GM12872 (cell line): ENCODE measurements at regions not wholly inside any gene's neighbourhood (a gene's known extent, or its start where the extent isn't known, plus 50 kb on each side); places are given as distances from the start of the nearest gene placed in this dataset.

Experiments
- TF ChIP-seq, protein P1 (sequence below): IDR thresholded peaks from 3 replicates; pipeline ENCODE4 v1.5.1; 2011; ENCODE audit warnings: low read depth, mild to moderate bottlenecking, low read length, moderate library complexity; ENCODE audit not compliant: insufficient read depth

DNA sequence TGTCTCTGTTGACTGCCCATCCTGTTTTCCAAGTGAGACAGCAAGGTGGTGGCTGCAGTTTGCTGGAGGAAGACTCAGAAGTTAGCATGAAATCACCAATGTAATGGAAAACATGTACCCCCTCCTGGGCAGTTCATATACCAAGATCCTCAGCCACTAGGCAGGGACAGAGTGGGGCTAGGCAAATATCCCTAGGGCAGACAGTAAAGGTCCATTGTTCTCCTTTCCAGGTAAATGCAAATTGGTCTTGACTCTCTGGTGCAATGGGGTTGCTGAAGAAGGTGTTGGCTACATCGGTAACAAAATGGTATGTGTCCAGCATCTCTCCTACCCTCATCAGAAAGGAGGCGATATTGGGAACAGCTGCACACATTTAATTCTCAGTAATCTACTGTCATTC, 233.6 kb upstream of the SOX4 start:
- TF ChIP-seq, protein P1, sequence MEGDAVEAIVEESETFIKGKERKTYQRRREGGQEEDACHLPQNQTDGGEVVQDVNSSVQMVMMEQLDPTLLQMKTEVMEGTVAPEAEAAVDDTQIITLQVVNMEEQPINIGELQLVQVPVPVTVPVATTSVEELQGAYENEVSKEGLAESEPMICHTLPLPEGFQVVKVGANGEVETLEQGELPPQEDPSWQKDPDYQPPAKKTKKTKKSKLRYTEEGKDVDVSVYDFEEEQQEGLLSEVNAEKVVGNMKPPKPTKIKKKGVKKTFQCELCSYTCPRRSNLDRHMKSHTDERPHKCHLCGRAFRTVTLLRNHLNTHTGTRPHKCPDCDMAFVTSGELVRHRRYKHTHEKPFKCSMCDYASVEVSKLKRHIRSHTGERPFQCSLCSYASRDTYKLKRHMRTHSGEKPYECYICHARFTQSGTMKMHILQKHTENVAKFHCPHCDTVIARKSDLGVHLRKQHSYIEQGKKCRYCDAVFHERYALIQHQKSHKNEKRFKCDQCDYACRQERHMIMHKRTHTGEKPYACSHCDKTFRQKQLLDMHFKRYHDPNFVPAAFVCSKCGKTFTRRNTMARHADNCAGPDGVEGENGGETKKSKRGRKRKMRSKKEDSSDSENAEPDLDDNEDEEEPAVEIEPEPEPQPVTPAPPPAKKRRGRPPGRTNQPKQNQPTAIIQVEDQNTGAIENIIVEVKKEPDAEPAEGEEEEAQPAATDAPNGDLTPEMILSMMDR, result no peak

DNA sequence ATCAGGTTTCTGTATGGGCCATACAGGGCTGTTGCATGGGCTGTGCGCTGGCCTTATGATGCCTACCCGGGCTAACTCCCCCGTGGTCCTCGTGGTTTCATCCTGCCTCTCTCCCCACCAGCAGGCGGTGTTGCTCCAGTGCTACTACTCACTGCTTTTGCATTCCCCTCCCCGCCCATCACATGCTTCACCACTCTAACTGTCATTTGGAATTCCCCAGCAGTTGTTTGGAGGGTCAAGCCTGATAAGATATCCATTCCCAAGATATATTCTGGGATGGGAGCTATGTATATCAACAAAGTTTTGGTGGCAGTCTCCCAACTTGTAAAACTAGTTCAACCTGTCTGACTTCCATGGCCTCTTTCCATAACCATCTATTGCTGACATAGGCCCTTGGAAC, 233.2 kb upstream of the SOX4 start:
- TF ChIP-seq, protein P1, result 0 out of 3 replicates have a peak, but pooled peaks have one; percentile 19

DNA sequence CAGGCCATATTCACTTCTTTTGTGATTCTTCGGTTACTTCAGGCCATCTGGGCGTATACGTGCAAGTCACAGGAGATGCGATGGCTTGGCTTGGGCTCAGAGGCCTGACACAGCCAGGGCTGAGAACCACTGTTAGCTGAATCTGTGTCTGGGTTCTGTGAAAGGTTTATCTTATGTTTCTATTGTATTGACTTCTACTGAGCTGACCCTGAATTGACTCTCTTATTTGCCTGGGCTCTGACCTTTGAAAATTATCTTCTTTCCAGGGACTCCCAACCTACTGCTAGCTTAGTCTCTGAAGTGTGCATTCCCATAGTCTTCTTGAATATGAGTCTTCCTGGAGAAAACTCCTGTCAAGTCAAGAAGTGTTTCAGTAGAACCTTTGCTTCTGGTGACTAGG, 226.4 kb upstream of the SOX4 start:
- TF ChIP-seq, protein P1, result no peak

DNA sequence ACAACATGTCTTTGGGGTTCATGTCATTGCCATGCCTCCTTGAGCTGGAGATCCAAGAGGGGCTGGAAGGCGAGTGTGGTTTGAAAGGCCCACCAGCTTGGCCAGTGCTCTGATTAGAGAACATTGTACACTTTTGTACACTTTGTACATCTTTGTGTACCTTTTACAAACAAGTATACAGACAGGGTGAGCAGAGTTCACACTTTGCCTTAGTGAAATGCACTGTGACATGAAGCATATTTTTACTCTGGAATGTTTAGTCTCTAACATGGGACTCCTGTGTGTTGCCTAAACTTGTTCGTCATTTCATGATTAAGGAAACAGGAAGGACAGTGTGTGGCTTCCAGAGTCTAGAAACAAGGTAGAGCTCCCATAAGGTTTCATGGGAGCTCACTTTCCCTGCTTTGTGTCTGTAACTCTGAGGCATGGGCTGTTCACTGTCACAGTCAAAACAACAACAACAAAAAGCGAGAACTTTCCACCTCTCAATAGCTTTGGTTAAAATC, 225.8 kb upstream of the SOX4 start:
- TF ChIP-seq, protein P1, result no peak

DNA sequence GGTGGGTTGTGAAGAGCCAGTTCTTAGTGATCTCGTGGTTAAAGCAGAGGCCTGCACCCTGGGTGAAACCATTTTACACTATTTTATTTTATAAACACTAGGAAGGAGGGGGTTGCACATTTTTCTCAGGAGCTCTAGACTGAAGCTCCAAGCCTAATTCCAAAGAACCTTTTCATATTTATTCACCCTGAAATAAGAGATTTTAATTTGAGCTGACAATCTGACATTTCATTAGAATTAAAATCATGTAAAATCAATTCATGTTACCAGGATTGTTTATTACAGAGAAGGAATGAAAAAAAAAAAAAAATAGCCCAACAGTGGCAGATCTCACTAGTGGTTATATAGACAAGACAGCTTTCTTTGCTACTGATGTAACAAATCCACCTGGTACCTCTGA, 222.5 kb upstream of the SOX4 start:
- TF ChIP-seq, protein P1, result no peak

DNA sequence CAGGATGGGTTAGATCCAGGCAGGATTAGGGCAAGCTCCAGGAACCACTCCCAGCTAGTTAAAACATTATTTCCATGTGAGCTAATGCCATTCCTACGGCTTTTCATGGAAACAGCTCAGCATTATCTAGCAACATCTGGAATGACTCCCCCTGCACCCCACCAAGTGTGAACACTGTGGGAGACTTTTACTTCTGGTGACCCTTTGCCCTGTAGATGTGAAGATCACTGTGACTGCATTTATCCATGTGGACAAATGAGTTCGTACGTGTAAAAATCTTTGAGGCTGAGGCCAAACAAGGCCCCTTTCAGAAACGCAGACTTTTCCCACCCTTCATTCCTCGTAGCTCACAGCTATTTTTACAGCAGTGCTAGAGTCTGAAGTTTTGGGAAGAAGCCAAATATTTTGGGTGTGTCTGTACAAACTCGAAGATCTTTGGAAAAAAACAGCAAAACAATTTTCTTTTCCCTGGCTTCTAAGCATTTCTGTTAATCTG, 221.8 kb upstream of the SOX4 start:
- TF ChIP-seq, protein P1, result no peak

DNA sequence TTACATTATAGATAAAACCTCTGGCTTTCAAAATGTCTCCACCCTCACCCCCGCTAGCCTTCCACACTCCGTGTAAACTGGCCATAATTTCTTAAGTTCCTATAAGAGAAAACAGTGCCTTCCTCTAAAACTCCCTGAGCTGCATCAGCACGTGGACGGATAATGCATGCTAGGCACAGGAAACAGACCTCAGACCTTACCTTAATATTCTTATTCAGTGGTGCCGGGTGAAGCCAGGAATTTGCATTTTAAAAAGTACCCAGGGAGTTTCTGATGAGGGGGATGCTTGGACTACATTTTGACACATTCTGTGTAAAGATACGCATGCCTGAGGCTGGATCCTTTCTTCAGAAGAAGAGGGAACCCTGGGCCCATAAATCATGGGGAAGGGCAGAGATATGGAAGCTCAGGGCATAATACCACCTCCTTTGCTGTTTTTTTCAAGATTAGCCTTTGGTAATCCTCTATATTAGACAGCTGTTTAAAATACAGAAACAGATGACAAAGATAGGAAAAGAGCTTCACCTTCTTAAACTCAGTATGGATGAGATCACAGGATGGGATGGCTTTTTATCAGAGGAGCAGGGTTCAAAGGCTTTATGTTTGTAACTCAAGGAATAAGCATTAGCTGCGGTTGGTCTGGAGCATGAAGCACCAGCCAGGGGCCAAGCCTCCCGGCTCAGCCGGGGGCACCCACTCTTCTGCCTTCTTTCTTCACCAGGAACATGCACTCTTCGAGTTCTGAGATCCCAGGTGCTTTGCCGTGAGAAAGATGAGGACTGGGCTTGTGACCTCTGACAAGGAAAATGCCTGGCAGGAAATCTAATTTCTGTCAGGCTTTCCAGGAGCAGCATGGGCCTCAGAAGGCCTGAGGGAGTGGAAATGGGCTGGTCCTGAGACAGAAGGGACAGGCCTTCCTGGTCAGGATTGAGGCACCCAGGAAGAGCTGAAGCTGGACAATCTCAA, 218.1 kb upstream of the SOX4 start:
- TF ChIP-seq, protein P1, result no peak
